Adrenal gland (tissue), 5 donors: ENCODE measurements at regions not wholly inside any gene's neighbourhood (a gene's known extent, or its start where the extent isn't known, plus 50 kb on each side); places are given as distances from the start of the nearest gene placed in this dataset.

Experiments
- CTCF ChIP-seq, 6 experiments: fragments of 450-650 bp in 4 of 6; fragments of 200-600 bp in 2 of 6; sonication (generic) in 1 of 6; IDR thresholded peaks; 1 replicate in 5 of 6; 2 replicates in 1 of 6; pipeline versions ENCODE4 v1.5.1 to v1.8.0; 2016 to 2021; ENCODE audit warnings: antibody characterized with exemption in 6 of 6, mild to moderate bottlenecking in 2 of 6, moderate library complexity in 1 of 6
- POLR2A ChIP-seq, 2 donors: fragments of 450-650 bp; IDR thresholded peaks; one replicate each; pipeline ENCODE4 v1.6.1; 2017; ENCODE audit warnings: antibody characterized with exemption in 2 of 2, mild to moderate bottlenecking in 2 of 2, moderate library complexity in 1 of 2
- donor health status: DM: no; HTN: no; CAD: no.

- TF ChIP-seq CTCF (IDR thresholded peaks at IDR 0.05): no peak
- no peak for TF ChIP-seq POLR2A (IDR thresholded peaks at IDR 0.05)
Measured at GRCh38 chr15:24832282-24832681, 122.5 kb upstream of the SNRPN start.
